Left lung (tissue), 4 donors: ENCODE measurements at regions not wholly inside any gene's neighbourhood (a gene's known extent, or its start where the extent isn't known, plus 50 kb on each side); places are given as distances from the start of the nearest gene placed in this dataset.
A peak's percentile ranks its signal among the peaks of the same experiment; 100 is the strongest.

Source experiments
- ATAC-seq: fragments of 200-7000 bp; cut with Tn5 transposase; one replicate; pipeline ENCODE4 v1.9.1; 2020; ENCODE audit warnings: moderate library complexity
- DNase-seq, 4 donors: peaks; one replicate each; pipeline ENCODE4 v3.0.0-alpha.2; 2013 to 2020
- H3K27ac ChIP-seq, 2 donors: fragments of 200-600 bp; sonication (generic) in 1 of 2; one replicate each; pipeline versions ENCODE4 v1.5.0 to v1.8.0; 2020 to 2021
- H3K27me3 ChIP-seq, 2 donors: fragments of 200-600 bp; sonication (generic) in 1 of 2; one replicate each; pipeline versions ENCODE4 v1.5.0 to v1.8.0; 2020 to 2021
- H3K36me3 ChIP-seq, 2 donors: fragments of 200-600 bp; sonication (generic) in 1 of 2; one replicate each; pipeline versions ENCODE4 v1.5.0 to v1.8.0; 2020 to 2021
- H3K4me1 ChIP-seq, 2 donors: fragments of 200-600 bp; one replicate each; pipeline ENCODE4 v1.8.0; 2021
- H3K4me3 ChIP-seq, 2 donors: fragments of 200-600 bp; sonication (generic) in 1 of 2; one replicate each; pipeline versions ENCODE4 v1.5.0 to v1.8.0; 2020 to 2021; ENCODE audit warnings: mild to moderate bottlenecking in 1 of 2
- H3K9me3 ChIP-seq, 2 donors: fragments of 200-600 bp; sonication (generic) in 1 of 2; one replicate each; pipeline versions ENCODE4 v1.5.0 to v1.8.0; 2020 to 2021
- intact Hi-C, 2 donors: fragments of 100-400 bp; cut with DNase I; formaldehyde crosslinking; loops; one replicate each; pipeline versions ENCODE4 v1.11.2 to v1.14.2; 2022
- TF ChIP-seq, protein P1 (sequence below), 2 donors: fragments of 200-600 bp; sonication (generic) in 1 of 2; IDR thresholded peaks; one replicate each; pipeline versions ENCODE4 v1.5.0 to v1.8.0; 2021; ENCODE audit warnings: antibody characterized with exemption in 2 of 2
- donor health status: DM: no; HTN: yes; CAD: no.
- donor health status: DM: no; HTN: no; CAD: no.

DNA sequence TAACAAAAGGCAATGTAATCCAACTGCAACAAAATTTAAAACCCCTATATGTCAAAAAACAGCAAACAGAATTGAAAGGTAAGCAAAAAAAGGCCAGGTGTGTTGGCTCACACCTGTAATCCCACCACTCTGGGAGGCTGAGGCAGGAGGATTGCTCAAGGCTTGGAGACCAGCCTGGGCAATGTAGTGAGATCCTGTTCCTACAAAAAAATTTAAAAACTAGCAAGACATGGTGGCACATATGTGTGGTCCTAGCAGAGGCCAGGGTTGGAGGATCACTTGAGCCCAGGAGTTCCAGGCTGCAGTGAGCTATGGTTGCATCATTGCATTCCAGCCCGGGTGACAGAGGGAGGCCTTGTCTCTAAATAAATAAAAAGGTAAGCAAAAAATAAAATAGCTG, 212.1 kb upstream of the KLF14 start:
- TF ChIP-seq, protein P1, sequence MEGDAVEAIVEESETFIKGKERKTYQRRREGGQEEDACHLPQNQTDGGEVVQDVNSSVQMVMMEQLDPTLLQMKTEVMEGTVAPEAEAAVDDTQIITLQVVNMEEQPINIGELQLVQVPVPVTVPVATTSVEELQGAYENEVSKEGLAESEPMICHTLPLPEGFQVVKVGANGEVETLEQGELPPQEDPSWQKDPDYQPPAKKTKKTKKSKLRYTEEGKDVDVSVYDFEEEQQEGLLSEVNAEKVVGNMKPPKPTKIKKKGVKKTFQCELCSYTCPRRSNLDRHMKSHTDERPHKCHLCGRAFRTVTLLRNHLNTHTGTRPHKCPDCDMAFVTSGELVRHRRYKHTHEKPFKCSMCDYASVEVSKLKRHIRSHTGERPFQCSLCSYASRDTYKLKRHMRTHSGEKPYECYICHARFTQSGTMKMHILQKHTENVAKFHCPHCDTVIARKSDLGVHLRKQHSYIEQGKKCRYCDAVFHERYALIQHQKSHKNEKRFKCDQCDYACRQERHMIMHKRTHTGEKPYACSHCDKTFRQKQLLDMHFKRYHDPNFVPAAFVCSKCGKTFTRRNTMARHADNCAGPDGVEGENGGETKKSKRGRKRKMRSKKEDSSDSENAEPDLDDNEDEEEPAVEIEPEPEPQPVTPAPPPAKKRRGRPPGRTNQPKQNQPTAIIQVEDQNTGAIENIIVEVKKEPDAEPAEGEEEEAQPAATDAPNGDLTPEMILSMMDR (IDR thresholded peaks at IDR 0.05): no peak
- H3K4me1 ChIP-seq: peaks cover 16 to 77% of the 10 kb centered on the region in 2 donors
- no peak for ATAC-seq
- no peak overlapping the region for H3K4me3 ChIP-seq
- no peaks in the 10 kb centered on the region for H3K27me3 ChIP-seq
- intact Hi-C loops: no loop called here
- no peak for DNase-seq
- peak overlapping the region in 1 of 2 donors; percentile 72 for H3K27ac ChIP-seq
- H3K36me3 ChIP-seq: peaks cover 0 to 21% of the 10 kb centered on the region in 2 donors
- no peaks in the 10 kb centered on the region for H3K9me3 ChIP-seq

DNA sequence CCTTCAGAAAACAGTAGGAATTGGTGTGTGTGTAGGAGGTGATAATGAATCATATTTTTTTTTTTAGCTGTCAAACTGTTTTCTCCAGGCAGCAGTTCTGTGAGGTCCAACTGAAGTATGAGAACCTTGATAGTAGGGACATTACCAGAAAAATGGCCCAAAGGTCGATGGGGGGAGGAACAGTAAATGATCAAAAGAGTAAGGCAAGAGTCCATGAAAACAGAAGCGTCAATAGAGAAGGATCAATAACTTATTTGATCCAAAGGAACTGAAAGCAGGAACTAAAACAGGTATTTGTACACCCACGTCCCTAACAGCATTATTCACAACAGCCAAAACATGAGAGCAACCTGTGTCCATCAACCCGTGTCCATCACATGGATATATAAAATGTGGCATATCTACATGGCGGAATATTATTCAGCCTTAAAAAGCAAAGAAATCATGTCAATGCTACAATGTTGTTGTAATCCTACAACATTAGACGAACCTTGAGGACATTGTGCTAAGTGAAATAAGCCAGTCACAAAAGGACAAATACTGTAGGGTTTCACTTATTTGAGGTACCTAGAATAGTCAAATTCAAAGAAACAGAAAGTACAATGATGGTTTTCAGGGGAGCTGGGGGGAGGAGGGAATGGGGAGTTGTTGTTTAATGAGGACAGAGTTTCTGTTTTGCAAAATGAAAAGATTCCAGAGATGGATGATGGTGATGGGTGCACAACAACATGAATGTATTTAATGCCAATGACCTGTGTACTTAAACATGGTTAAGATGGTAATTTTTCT, 214.0 kb upstream of the KLF14 start:
- TF ChIP-seq, protein P1 (IDR thresholded peaks at IDR 0.05): no peak
- no peaks in the 10 kb centered on the region for H3K27me3 ChIP-seq
- peaks cover 0 to 33% of the 10 kb centered on the region in 2 donors for H3K36me3 ChIP-seq
- peaks cover 2 to 61% of the 10 kb centered on the region in 2 donors for H3K4me1 ChIP-seq
- ATAC-seq (no peak), DNase-seq (no peak)
- no peak overlapping the region for H3K27ac ChIP-seq
- H3K9me3 ChIP-seq: no peaks in the 10 kb centered on the region
- H3K4me3 ChIP-seq: no peak overlapping the region
- intact Hi-C loops: no loop called here

DNA sequence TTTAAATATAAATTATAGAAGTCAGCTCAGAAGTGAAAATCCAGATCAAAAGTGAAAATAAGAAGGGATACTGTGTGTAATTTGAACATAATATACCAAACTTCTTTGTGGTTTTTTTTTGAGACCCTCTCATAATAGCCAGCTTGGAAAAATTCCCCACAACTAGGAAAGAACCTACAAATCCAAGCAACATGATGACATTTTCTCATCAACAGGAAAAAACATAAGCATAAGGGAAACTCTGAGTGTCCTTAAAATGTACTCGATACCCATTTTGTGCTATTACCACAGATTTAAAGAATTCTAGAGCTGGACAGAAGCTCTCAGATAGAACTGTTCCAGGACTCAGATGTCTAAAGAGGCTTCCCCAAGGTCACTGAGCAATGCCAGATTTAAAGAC, 214.8 kb upstream of the KLF14 start:
- H3K4me1 ChIP-seq: peaks cover 0 to 54% of the 10 kb centered on the region in 2 donors
- no peak overlapping the region for H3K4me3 ChIP-seq
- intact Hi-C loops: no loop called here
- peaks cover 0 to 33% of the 10 kb centered on the region in 2 donors for H3K36me3 ChIP-seq
- no peak overlapping the region for H3K27ac ChIP-seq
- no peaks in the 10 kb centered on the region for H3K27me3 ChIP-seq
- ATAC-seq (no peak), DNase-seq (no peak)
- TF ChIP-seq, protein P1 (IDR thresholded peaks at IDR 0.05): no peak
- H3K9me3 ChIP-seq: no peaks in the 10 kb centered on the region

DNA sequence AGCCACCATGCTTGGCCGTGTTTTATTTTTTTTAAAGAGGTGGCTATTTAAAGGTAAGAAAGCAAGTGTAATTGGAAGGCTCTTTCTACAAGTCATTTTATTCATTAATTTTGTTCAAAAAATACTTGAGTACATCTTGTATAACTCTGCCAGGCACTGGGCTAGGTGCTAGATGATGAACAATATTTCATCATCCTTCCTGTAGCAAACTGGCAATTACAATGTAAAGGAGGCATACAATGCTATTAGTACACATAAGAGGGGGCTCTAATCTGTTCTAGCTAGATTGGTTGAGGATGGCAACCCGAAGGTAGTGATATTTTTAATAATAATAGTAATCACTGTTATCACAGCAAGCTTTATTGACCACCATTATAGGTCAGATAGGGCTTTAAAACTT, 215.5 kb upstream of the KLF14 start:
- Histone ChIP-seq H3K9me3 (no peaks in the 10 kb centered on the region), H3K4me3 (no peak overlapping the region), H3K36me3 (peaks cover 0 to 30% of the 10 kb centered on the region in 2 donors), H3K4me1 (peaks cover 0 to 47% of the 10 kb centered on the region in 2 donors), H3K27ac (peak overlapping the region in 1 of 2 donors; percentile 2), H3K27me3 (no peaks in the 10 kb centered on the region)
- intact Hi-C loops: no loop called here
- ATAC-seq (no peak), DNase-seq (no peak)
- TF ChIP-seq, protein P1 (IDR thresholded peaks at IDR 0.05): no peak

DNA sequence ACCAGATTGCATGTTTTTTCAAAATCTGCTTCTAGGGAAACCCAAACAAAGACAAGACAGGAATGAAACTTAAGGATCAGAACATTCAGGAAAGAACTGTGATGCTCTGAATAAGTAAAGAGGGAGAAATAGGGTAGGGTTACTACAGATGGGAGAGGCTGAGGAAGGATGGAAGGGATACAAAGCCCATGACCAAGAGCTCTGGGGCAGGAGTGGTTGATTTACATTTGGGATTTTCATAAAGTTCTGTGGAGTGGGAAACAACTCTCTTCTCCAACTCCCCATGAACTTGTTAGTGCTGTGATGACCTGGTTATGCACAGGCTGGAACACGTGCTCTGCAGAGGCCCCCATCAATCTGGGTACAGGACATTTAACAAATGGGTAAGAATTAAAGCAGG, 216.0 kb upstream of the KLF14 start:
- TF ChIP-seq, protein P1 (IDR thresholded peaks at IDR 0.05): no peak
- peaks cover 0 to 26% of the 10 kb centered on the region in 2 donors for H3K36me3 ChIP-seq
- no peak overlapping the region for H3K4me3 ChIP-seq
- H3K9me3 ChIP-seq: no peaks in the 10 kb centered on the region
- DNase-seq: no peak
- ATAC-seq: no peak
- no peaks in the 10 kb centered on the region for H3K27me3 ChIP-seq
- H3K27ac ChIP-seq: peak overlapping the region in 1 of 2 donors; percentile 2
- intact Hi-C loops: no loop called here
- H3K4me1 ChIP-seq: peaks cover 0 to 43% of the 10 kb centered on the region in 2 donors
